Neural cell (in vitro differentiated cells): ENCODE measurements at regions not wholly inside any gene's neighbourhood (a gene's known extent, or its start where the extent isn't known, plus 50 kb on each side); places are given as distances from the start of the nearest gene placed in this dataset.

ENCODE experiments used
- H2AFZ ChIP-seq: fragments of 200-600, 300-800 bp; sonication (generic), shearing (Covaris generic); 2 replicates; pipeline ENCODE4 v1.6.0; 2014; ENCODE audit warnings: low read depth, mild to moderate bottlenecking, antibody characterized with exemption, low read length, moderate library complexity
- H3F3A ChIP-seq: fragments of 200-600 bp; shearing (Covaris generic); 2 replicates; pipeline ENCODE4 v1.6.1; 2016; ENCODE audit warnings: mild to moderate bottlenecking, moderate library complexity, mixed read lengths, antibody characterized with exemption, low read length; ENCODE audit not compliant: insufficient read depth, poor library complexity, severe bottlenecking
- H3K27ac ChIP-seq: fragments of 200-600, 300-800 bp; sonication (generic), shearing (Covaris generic); 2 replicates; pipeline ENCODE4 v1.5.1; 2014; ENCODE audit warnings: mild to moderate bottlenecking, low read length, moderate library complexity
- H3K27me3 ChIP-seq: fragments of 300-800, 200-600 bp; sonication (generic), shearing (Covaris generic); 2 replicates; pipeline ENCODE4 v1.6.0; 2014; ENCODE audit warnings: mild to moderate bottlenecking, low read depth, low read length, moderate library complexity; ENCODE audit not compliant: insufficient read depth
- H3K36me3 ChIP-seq: fragments of 300-800, 200-600 bp; sonication (generic), shearing (Covaris generic); 2 replicates; pipeline ENCODE4 v1.5.1; 2014; ENCODE audit warnings: mild to moderate bottlenecking, antibody characterized with exemption, low read length, moderate library complexity; ENCODE audit not compliant: insufficient read depth
- H3K4me2 ChIP-seq: fragments of 300-800, 200-600 bp; sonication (generic), shearing (Covaris generic); 2 replicates; pipeline ENCODE4 v1.6.0; 2014; ENCODE audit warnings: mild to moderate bottlenecking, low read length
- H3K4me3 ChIP-seq: fragments of 300-800, 200-600 bp; sonication (generic), shearing (Covaris generic); 2 replicates; pipeline ENCODE4 v1.5.1; 2014; ENCODE audit warnings: mild to moderate bottlenecking, low read length, moderate library complexity
- H3K79me2 ChIP-seq: fragments of 200-600 bp; shearing (Covaris generic); replicated peaks from 2 replicates; pipeline ENCODE4 v1.6.0; 2014; ENCODE audit warnings: mild to moderate bottlenecking, low read length, moderate library complexity; ENCODE audit not compliant: insufficient read depth
- H3K9ac ChIP-seq: fragments of 300-800, 200-600 bp; sonication (generic), shearing (Covaris generic); 2 replicates; pipeline ENCODE4 v1.6.1; 2016; ENCODE audit warnings: mild to moderate bottlenecking, low read length, mixed read lengths
- H3K9me2 ChIP-seq: fragments of 200-600 bp; shearing (Covaris generic); 2 replicates; pipeline ENCODE4 v1.6.1; 2016; ENCODE audit warnings: mild to moderate bottlenecking, low read length, mixed read lengths; ENCODE audit not compliant: insufficient read depth
- H3K9me3 ChIP-seq: fragments of 200-600, 300-800 bp; sonication (generic), shearing (Covaris generic); 2 replicates; pipeline ENCODE4 v1.6.1; 2016; ENCODE audit warnings: mild to moderate bottlenecking, mixed run types, low read length, moderate library complexity, mixed read lengths
- H4K20me1 ChIP-seq: fragments of 200-600 bp; shearing (Covaris generic); 2 replicates; pipeline ENCODE4 v1.6.1; 2016; ENCODE audit warnings: mild to moderate bottlenecking, mixed run types; ENCODE audit not compliant: insufficient read depth
- CTCF ChIP-seq: fragments of 450-650 bp; IDR thresholded peaks from 2 replicates; pipeline ENCODE4 v1.5.1; 2014; ENCODE audit warnings: antibody characterized with exemption, mild to moderate bottlenecking, moderate library complexity; ENCODE audit not compliant: poor library complexity, severe bottlenecking
- EP300 ChIP-seq: fragments of 450-650 bp; conservative IDR thresholded peaks from 2 replicates; pipeline ENCODE4 v1.6.1; 2014; ENCODE audit warnings: antibody characterized with exemption, mild to moderate bottlenecking, moderate library complexity; ENCODE audit not compliant: poor library complexity, severe bottlenecking
- EZH2 ChIP-seq: fragments of 200-600, 300-800 bp; shearing (Covaris generic), sonication (generic); IDR thresholded peaks from 2 replicates; pipeline ENCODE4 v1.6.1; 2014; ENCODE audit warnings: antibody characterized with exemption, low read length, borderline replicate concordance, mild to moderate bottlenecking; ENCODE audit not compliant: insufficient read depth, poor library complexity, severe bottlenecking
- MXI1 ChIP-seq: fragments of 450-650 bp; conservative IDR thresholded peaks from 2 replicates; pipeline ENCODE4 v1.6.1; 2014; ENCODE audit warnings: antibody characterized with exemption, mild to moderate bottlenecking; ENCODE audit not compliant: poor library complexity, severe bottlenecking
- POLR2AphosphoS5 ChIP-seq: IDR thresholded peaks from 2 replicates; pipeline ENCODE4 v1.6.1; 2012
- RAD21 ChIP-seq: fragments of 450-650 bp; conservative IDR thresholded peaks from 2 replicates; pipeline ENCODE4 v1.6.1; 2014; ENCODE audit warnings: antibody characterized with exemption, mild to moderate bottlenecking, moderate library complexity
- SMC3 ChIP-seq: fragments of 450-650 bp; conservative IDR thresholded peaks from 2 replicates; pipeline ENCODE4 v1.6.1; 2014; ENCODE audit warnings: antibody characterized with exemption, mild to moderate bottlenecking, moderate library complexity; ENCODE audit not compliant: poor library complexity
- TAF1 ChIP-seq: IDR thresholded peaks from 2 replicates; pipeline ENCODE4 v1.6.1; 2012; ENCODE audit warnings: low read depth
- TF ChIP-seq, protein P1 (sequence below): IDR thresholded peaks from 2 replicates; pipeline ENCODE4 v1.6.1; 2012; ENCODE audit warnings: borderline replicate concordance

DNA sequence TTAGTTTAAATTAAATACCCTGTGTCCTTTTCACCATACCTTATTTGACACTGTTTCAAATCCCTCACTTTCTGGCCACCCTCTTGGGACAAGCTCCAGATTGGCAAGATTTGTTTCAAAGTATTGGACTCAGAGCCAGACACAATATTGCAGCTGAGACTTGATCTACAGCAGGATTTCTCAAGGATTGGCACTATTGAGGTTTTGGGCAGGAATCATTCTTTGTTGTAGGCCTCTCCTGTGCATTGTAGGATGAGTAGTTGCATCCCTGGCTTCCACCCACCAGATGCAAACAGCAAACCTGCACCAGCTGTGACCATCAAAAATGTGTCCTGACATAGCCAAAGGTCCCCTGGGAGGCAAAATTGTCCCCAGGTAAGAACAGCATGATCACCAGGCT lies 181.2 kb downstream of the CHD9NB start:
- H2AFZ ChIP-seq, result no peak overlapping the region
- no peaks in the 10 kb centered on the region for H3K36me3 ChIP-seq
- H3K9me3 ChIP-seq, result no peaks in the 10 kb centered on the region
- no peak overlapping the region for H3K4me2 ChIP-seq
- H4K20me1 ChIP-seq, result no peaks in the 10 kb centered on the region
- no peak for TF ChIP-seq POLR2AphosphoS5
- no peak for TF ChIP-seq CTCF
- no peak for TF ChIP-seq TAF1
- no peak for TF ChIP-seq RAD21
- TF ChIP-seq EZH2, result no peak
- no peak for TF ChIP-seq MXI1
- TF ChIP-seq EP300, result no peak
- TF ChIP-seq SMC3, result no peak
- TF ChIP-seq, protein P1, sequence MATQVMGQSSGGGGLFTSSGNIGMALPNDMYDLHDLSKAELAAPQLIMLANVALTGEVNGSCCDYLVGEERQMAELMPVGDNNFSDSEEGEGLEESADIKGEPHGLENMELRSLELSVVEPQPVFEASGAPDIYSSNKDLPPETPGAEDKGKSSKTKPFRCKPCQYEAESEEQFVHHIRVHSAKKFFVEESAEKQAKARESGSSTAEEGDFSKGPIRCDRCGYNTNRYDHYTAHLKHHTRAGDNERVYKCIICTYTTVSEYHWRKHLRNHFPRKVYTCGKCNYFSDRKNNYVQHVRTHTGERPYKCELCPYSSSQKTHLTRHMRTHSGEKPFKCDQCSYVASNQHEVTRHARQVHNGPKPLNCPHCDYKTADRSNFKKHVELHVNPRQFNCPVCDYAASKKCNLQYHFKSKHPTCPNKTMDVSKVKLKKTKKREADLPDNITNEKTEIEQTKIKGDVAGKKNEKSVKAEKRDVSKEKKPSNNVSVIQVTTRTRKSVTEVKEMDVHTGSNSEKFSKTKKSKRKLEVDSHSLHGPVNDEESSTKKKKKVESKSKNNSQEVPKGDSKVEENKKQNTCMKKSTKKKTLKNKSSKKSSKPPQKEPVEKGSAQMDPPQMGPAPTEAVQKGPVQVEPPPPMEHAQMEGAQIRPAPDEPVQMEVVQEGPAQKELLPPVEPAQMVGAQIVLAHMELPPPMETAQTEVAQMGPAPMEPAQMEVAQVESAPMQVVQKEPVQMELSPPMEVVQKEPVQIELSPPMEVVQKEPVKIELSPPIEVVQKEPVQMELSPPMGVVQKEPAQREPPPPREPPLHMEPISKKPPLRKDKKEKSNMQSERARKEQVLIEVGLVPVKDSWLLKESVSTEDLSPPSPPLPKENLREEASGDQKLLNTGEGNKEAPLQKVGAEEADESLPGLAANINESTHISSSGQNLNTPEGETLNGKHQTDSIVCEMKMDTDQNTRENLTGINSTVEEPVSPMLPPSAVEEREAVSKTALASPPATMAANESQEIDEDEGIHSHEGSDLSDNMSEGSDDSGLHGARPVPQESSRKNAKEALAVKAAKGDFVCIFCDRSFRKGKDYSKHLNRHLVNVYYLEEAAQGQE, result no peak
- no peaks in the 10 kb centered on the region for H3K79me2 ChIP-seq
- no peaks in the 10 kb centered on the region for H3F3A ChIP-seq
- no peak overlapping the region for H3K27ac ChIP-seq
- no peaks in the 10 kb centered on the region for H3K27me3 ChIP-seq
- H3K4me3 ChIP-seq, result no peak overlapping the region
- H3K9ac ChIP-seq, result no peak overlapping the region
- H3K9me2 ChIP-seq, result no peaks in the 10 kb centered on the region

DNA sequence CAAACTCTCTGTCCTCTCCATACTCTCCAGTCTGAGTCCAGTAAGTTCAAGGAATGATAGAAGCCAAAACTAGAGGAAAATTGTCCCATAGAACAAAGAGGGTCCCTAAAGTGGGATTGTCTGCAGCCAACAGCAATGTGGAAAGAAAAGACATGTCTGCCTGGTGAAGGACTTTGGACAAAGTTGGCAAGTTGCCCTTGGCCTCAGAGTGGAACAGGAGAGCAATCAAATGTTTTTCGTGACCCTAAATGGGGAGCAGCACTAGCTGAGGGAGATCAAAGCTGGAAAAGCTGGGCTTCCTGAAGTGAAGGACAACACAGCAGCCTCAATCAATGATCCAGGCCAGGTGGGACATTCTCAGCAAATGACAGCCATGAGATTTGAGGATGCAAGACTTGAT lies 183.5 kb downstream of the CHD9NB start:
- H3K79me2 ChIP-seq, result no peaks in the 10 kb centered on the region
- no peak overlapping the region for H3K4me3 ChIP-seq
- no peak overlapping the region for H2AFZ ChIP-seq
- TF ChIP-seq MXI1 (no peak), EZH2 (no peak), TAF1 (no peak), RAD21 (no peak), POLR2AphosphoS5 (no peak), CTCF (no peak), SMC3 (no peak), EP300 (no peak)
- TF ChIP-seq, protein P1, result no peak
- H3K9me2 ChIP-seq, result no peaks in the 10 kb centered on the region
- H3F3A ChIP-seq, result no peaks in the 10 kb centered on the region
- no peak overlapping the region for H3K27ac ChIP-seq
- no peak overlapping the region for H3K4me2 ChIP-seq
- no peaks in the 10 kb centered on the region for H3K27me3 ChIP-seq
- no peaks in the 10 kb centered on the region for H3K36me3 ChIP-seq
- H3K9ac ChIP-seq, result no peak overlapping the region
- H4K20me1 ChIP-seq, result no peaks in the 10 kb centered on the region
- H3K9me3 ChIP-seq, result no peaks in the 10 kb centered on the region
